Kidney epithelial cell (primary cell): ENCODE measurements at regions not wholly inside any gene's neighbourhood (a gene's known extent, or its start where the extent isn't known, plus 50 kb on each side); places are given as distances from the start of the nearest gene placed in this dataset.

Source experiments
- DNase-seq: peaks from one replicate; pipeline ENCODE4 v3.0.0-alpha.2; 2010; ENCODE audit warnings: low read depth
- H3K27me3 ChIP-seq: 2 replicates; pipeline ENCODE4 v1.6.0; 2011; ENCODE audit warnings: low read length; ENCODE audit not compliant: control insufficient read depth, insufficient read depth
- H3K36me3 ChIP-seq: 2 replicates; pipeline ENCODE4 v1.5.1; 2011; ENCODE audit warnings: low read length; ENCODE audit not compliant: control insufficient read depth, insufficient read depth
- H3K4me3 ChIP-seq: 2 replicates; pipeline ENCODE4 v1.5.1; 2011; ENCODE audit warnings: low read depth, mild to moderate bottlenecking, control low read depth, low read length
- TF ChIP-seq, protein P1 (sequence below): IDR thresholded peaks from 2 replicates; pipeline ENCODE4 v1.5.1; 2011; ENCODE audit warnings: mild to moderate bottlenecking, moderate library complexity, low read length, control low read depth, inconsistent platforms; ENCODE audit not compliant: insufficient read depth, poor library complexity, severe bottlenecking

DNA sequence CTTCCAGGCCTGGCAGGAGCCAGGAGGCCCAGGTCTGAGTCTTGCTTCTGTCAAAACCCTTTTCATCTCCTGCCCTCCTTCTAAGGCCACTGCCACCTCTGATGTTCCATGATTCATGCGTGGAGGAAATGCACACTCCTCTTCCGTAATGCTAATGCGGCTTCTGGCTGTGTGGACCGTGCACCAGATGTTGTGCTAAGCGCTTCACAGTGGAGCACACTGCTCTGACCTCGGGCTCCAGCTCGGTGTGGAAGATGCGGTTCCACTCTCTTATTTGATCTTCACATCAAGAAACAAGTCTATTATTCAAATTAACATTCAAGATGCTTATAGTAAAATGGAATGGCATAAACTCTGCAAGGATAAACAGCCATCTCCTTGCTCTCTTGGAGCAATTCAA lies 629.2 kb downstream of the UQCRFS1 start:
- H3K4me3 ChIP-seq, result no peak overlapping the region
- no peaks in the 10 kb centered on the region for H3K36me3 ChIP-seq
- no peaks in the 10 kb centered on the region for H3K27me3 ChIP-seq
- no peak for DNase-seq
- TF ChIP-seq, protein P1, sequence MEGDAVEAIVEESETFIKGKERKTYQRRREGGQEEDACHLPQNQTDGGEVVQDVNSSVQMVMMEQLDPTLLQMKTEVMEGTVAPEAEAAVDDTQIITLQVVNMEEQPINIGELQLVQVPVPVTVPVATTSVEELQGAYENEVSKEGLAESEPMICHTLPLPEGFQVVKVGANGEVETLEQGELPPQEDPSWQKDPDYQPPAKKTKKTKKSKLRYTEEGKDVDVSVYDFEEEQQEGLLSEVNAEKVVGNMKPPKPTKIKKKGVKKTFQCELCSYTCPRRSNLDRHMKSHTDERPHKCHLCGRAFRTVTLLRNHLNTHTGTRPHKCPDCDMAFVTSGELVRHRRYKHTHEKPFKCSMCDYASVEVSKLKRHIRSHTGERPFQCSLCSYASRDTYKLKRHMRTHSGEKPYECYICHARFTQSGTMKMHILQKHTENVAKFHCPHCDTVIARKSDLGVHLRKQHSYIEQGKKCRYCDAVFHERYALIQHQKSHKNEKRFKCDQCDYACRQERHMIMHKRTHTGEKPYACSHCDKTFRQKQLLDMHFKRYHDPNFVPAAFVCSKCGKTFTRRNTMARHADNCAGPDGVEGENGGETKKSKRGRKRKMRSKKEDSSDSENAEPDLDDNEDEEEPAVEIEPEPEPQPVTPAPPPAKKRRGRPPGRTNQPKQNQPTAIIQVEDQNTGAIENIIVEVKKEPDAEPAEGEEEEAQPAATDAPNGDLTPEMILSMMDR, result no peak

DNA sequence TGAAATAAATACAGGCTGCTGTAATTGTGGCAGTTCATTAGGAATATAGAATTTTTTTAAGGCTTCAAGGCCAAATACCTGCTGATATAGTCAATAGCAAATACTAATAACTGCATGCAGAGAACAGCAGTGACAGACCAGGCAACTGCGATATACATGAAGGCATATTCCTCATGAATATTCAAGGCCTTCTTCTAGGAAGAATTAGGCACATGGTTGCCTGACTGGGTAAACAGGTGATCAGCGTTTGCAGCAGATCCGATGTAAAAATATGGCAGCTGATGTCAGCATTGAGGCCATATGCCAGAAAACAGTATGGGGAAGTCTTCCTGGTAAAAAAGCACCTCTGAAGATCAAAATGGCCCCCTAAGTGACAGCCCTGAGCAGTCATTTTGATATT lies 629.7 kb downstream of the UQCRFS1 start:
- TF ChIP-seq, protein P1, result no peak
- DNase-seq, result no peak
- H3K4me3 ChIP-seq, result no peak overlapping the region
- H3K27me3 ChIP-seq, result no peaks in the 10 kb centered on the region
- H3K36me3 ChIP-seq, result no peaks in the 10 kb centered on the region

DNA sequence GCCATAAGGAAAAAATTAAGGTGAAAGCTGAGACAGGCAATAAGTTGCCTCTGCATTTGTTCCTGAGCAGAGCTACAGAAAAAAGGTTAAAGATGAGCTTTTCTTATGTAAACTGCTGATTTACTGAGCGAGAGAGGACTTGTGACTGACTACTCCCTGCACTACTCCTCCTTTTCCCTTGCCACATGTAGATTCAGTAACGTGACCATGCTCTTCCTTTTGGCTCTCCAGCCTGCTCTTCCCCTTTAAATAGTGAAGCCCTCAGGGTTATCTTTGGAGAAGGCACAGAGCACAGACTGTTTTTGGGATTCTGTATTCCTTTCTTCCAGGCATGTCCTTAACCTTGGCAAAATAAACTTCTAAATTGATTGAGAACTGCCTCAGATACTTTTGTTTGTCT lies 630.2 kb downstream of the UQCRFS1 start:
- TF ChIP-seq, protein P1, result no peak
- DNase-seq, result no peak

DNA sequence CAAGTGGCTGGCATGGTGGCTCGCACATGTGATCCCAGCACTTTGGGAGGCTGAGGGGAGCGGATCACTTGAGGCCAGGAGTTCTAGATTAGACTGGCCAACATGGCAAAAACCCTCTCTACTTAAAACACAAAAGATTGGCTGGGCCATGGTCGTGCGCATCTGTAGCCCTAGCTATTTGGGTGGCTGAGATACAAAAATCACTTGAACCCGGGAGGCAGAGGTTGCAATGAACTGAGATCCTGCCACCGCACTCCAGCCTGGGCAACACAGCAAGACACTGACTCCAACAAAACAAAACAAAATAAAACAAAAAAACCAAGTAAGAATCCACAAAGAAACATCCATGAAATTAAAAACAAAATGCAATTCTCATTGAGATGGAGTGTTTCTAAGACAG lies 630.6 kb downstream of the UQCRFS1 start:
- TF ChIP-seq, protein P1, result no peak
- no peak overlapping the region for H3K4me3 ChIP-seq
- H3K27me3 ChIP-seq, result no peaks in the 10 kb centered on the region
- H3K36me3 ChIP-seq, result no peaks in the 10 kb centered on the region
- no peak for DNase-seq

More for the DNA sequence above, 630.2 kb downstream of the UQCRFS1 start:
- H3K4me3 ChIP-seq, result no peak overlapping the region
- no peaks in the 10 kb centered on the region for H3K36me3 ChIP-seq
- no peaks in the 10 kb centered on the region for H3K27me3 ChIP-seq

DNA sequence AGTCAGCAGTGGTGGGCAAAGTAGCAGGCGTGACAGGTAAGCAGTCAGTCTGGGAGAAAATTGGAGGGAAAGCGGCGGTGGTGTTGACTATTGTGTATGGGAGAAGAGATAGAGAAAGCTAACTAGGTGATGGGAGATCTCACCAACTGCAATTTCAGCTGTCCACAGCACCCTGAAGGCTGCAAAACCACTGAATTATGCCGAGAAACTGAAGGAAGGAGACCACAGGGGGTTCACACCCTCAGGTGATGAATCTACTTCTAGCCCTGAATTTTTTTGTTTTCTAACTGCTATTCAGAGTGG lies 631.5 kb downstream of the UQCRFS1 start:
- TF ChIP-seq, protein P1, result no peak
- Histone ChIP-seq H3K27me3 (no peaks in the 10 kb centered on the region), H3K36me3 (no peaks in the 10 kb centered on the region), H3K4me3 (no peak overlapping the region)
- DNase-seq, result no peak

DNA sequence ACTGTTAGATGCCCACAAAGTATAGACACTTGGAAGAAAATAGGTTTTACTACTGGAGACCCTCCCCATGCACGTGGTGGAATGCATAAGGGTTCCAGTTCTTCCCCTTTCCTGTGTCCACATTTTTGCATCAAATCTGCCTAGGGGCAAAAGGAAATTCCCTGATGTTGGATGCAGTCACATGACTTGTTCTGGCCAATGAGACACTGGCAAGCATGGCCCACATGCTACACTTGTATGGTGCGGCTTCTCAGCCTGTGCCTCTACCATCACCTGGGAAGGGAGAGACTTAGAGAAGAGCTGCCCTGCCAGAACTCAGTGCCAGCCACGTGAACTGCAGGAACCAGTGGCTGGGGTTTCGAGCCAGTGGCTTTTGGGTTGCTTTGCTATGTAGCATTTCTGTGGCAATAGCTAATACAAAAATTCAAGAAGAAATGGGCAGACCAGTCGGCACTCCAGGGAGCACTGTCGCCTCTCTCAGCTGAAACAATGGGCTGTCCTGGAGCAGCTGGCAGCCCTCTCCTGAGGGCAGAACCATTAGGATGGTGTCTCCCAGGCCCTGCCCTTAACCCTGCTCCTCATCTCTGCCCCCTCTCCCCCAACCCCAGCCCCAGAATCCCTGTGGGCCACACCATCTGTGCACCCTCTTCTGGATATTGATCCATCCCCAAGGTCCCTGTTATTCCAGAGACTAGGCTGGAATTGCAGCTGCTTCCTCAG lies 634.0 kb downstream of the UQCRFS1 start:
- no peaks in the 10 kb centered on the region for H3K36me3 ChIP-seq
- TF ChIP-seq, protein P1, result no peak
- no peaks in the 10 kb centered on the region for H3K27me3 ChIP-seq
- no peak for DNase-seq
- H3K4me3 ChIP-seq, result no peak overlapping the region
